Ishikawa (cell line): ENCODE measurements at regions not wholly inside any gene's neighbourhood (a gene's known extent, or its start where the extent isn't known, plus 50 kb on each side); places are given as distances from the start of the nearest gene placed in this dataset.

ENCODE experiments used
- CREB1 ChIP-seq: IDR thresholded peaks from 2 replicates; pipeline ENCODE4 v1.6.1; 2012; ENCODE audit warnings: low read depth
- REST ChIP-seq: IDR thresholded peaks from 2 replicates; pipeline ENCODE4 v1.6.1; 2012; ENCODE audit warnings: low read depth, mild to moderate bottlenecking

DNA sequence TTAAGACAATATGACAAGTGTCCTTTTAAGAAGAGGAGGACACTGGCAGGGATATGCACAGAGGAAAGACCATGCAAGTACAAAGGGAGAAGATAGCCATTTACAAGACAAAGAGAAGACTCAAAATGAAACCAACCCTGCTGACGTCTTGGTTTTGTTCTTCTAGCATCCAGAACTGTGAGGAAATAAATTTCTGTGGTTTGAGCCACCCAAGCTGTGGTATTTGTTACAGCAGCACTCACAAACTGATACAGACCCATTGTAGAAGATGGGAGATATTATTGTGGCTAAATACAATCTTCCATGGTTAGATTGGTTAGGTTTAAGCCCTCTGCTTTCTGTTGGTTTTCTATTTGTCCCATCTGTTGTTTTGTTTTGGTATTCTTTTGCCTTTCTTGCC is 88.6 kb upstream of the SLC35F1 start:
- TF ChIP-seq REST, result no peak
- no peak for TF ChIP-seq CREB1
